A673 (cell line): ENCODE measurements at regions not wholly inside any gene's neighbourhood (a gene's known extent, or its start where the extent isn't known, plus 50 kb on each side); places are given as distances from the start of the nearest gene placed in this dataset.

Experiments
- EZH2 ChIP-seq: fragments of 200-600 bp; sonication (generic); IDR thresholded peaks from 2 replicates; pipeline ENCODE4 v1.6.1; 2017; ENCODE audit warnings: borderline replicate concordance, low read depth, mild to moderate bottlenecking, mixed read lengths, antibody characterized with exemption, low read length; ENCODE audit not compliant: poor library complexity, severe bottlenecking
- TF ChIP-seq, protein P1 (sequence below): fragments of 300-800, 200-600 bp; sonication (generic); conservative IDR thresholded peaks from 2 replicates; pipeline ENCODE4 v1.5.1; 2017; ENCODE audit warnings: low read depth, mild to moderate bottlenecking, antibody characterized with exemption, low read length, moderate library complexity, mixed read lengths

DNA sequence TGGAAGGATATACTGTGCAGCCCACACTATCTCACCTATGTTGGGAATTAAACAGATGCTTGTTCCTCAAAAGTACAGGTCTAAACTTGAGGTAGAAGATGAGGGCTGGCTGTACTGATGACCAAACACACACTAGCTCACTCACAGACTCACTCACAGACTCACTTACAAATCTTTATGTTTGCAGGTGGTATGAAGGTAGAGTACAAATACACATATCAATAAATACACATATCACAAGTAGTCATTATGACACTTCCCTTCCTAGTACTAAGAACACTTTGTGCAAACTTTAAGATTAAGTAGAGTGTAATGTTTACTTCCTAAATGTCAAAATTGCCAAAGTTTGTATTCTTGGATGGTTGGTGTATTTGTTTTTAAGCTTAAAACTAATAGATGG lies 155.4 kb upstream of the KCNQ5 start:
- TF ChIP-seq, protein P1, sequence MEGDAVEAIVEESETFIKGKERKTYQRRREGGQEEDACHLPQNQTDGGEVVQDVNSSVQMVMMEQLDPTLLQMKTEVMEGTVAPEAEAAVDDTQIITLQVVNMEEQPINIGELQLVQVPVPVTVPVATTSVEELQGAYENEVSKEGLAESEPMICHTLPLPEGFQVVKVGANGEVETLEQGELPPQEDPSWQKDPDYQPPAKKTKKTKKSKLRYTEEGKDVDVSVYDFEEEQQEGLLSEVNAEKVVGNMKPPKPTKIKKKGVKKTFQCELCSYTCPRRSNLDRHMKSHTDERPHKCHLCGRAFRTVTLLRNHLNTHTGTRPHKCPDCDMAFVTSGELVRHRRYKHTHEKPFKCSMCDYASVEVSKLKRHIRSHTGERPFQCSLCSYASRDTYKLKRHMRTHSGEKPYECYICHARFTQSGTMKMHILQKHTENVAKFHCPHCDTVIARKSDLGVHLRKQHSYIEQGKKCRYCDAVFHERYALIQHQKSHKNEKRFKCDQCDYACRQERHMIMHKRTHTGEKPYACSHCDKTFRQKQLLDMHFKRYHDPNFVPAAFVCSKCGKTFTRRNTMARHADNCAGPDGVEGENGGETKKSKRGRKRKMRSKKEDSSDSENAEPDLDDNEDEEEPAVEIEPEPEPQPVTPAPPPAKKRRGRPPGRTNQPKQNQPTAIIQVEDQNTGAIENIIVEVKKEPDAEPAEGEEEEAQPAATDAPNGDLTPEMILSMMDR, result no peak
- no peak for TF ChIP-seq EZH2
